ENCODE measurements at regions not wholly inside any gene's neighbourhood (a gene's known extent, or its start where the extent isn't known, plus 50 kb on each side); places are given as distances from the start of the nearest gene placed in this dataset.

DNA sequence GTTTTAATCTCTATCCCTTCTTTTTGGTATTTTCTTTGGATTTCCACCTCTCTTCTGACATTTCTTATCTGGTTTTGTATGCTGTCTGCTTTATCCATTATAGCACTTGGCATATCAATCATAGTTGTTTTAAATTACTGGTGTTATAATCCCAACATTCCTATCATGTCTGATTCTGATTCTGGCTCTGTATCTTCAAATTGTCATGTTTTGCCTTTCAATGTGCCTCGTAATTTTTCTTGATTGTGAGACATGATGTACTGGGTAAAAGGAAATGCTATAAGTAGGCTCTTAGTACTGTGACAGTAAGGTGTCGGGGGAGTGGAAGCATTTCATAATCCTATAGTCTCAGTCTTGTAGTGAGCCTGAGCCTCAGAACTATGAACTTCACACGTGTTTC, 729.3 kb upstream of the NOVA1 start:
- TF ChIP-seq, protein P1, sequence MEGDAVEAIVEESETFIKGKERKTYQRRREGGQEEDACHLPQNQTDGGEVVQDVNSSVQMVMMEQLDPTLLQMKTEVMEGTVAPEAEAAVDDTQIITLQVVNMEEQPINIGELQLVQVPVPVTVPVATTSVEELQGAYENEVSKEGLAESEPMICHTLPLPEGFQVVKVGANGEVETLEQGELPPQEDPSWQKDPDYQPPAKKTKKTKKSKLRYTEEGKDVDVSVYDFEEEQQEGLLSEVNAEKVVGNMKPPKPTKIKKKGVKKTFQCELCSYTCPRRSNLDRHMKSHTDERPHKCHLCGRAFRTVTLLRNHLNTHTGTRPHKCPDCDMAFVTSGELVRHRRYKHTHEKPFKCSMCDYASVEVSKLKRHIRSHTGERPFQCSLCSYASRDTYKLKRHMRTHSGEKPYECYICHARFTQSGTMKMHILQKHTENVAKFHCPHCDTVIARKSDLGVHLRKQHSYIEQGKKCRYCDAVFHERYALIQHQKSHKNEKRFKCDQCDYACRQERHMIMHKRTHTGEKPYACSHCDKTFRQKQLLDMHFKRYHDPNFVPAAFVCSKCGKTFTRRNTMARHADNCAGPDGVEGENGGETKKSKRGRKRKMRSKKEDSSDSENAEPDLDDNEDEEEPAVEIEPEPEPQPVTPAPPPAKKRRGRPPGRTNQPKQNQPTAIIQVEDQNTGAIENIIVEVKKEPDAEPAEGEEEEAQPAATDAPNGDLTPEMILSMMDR (IDR thresholded peaks at IDR 0.05): no peak
- TF ChIP-seq EP300 (IDR thresholded peaks at IDR 0.05; ENCODE audit: low read depth) (no peak), POLR2A (IDR thresholded peaks at IDR 0.05) (no peak)
